GM19467 (cell line): ENCODE measurements at regions not wholly inside any gene's neighbourhood (a gene's known extent, or its start where the extent isn't known, plus 50 kb on each side); places are given as distances from the start of the nearest gene placed in this dataset.
"Not testable (repeated sequence)": the region's sequence is repeated elsewhere in the genome, so short reads cannot be mapped to it uniquely, and the experiment has no call there.

Source experiments
- ATAC-seq: cut with Tn5 transposase; IDR thresholded peaks from one replicate; pipeline ENCODE4 v1.9.1; 2021; ENCODE audit warnings: mild to moderate bottlenecking, moderate library complexity; ENCODE audit not compliant: unreplicated experiment

DNA sequence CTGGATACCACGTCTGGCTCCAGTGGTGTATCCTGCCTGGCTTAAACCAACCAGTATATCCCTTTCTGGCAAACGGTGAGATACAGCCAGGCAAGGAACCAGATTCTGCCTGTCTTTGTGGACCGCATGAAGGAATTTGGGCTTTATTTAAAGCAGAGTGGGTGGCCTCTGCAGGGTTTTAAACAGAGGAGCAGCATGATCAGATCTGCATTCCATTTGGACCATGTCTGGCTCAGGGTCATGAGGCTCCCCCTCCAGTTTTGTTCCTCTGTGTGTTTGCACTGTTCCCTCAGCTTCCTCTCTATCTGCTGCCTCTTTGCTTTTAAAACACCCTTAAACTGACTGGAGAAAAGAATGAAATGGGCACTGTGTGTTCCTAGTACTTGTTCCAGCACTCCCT is 195.0 kb downstream of the GIPC2 start:
- ATAC-seq: no peak

DNA sequence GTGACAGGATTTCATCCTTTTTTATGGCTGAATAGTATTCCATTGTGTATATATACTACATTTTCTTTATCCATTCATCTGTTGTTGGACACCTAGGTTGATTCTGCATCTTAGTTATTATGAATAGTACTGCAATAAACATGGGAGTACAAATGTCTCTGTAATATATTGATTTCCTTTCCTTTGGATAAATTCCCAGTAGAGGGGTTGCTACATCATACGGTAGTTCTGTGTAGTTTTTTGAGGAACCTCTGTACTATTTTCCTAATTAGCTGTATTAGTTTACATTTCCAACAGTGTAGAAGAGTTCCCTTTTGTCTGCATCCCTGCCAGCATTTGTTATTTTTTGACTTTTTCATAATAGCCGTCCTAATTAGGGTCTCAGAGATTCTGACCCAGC is 201.3 kb downstream of the GIPC2 start:
- ATAC-seq: no peak

DNA sequence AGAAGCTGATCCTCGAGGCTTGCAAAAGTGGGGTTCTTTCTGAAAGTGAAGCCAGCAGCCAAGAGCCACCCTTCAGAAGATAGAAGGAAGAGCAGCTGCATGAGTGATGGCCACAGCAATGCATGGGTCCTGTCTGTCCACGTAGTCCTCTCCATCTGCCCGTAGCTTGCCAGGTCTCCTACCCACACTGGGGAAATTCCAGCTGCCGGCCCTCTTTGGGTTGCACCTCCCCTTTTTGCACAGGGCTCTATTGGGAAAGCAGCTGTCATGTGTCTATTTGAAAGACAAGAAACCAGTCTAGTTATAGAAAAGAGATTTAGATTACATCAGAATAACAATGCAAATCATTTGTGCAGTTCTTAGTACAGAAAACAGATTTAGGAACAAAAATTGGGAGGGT is 204.4 kb downstream of the GIPC2 start:
- no peak for ATAC-seq

DNA sequence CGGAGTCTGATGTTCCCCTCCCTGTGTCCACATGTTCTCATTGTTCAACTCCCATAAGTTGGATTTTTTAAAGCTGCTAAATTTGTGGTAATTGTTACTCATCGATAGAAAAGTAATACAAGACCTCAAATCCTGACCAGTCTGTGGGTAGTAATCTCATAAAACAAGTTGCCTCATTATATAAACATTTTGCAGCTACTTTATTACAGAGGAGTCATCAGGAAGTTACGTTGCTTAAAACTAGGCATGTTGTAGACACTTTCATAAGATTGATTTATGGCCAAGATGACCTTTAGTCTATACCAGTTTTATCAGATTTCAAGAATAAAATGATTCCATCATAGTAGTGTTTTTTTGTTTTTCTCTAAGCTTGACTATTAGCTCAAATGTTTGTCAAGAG is 208.8 kb downstream of the GIPC2 start:
- ATAC-seq: no peak

DNA sequence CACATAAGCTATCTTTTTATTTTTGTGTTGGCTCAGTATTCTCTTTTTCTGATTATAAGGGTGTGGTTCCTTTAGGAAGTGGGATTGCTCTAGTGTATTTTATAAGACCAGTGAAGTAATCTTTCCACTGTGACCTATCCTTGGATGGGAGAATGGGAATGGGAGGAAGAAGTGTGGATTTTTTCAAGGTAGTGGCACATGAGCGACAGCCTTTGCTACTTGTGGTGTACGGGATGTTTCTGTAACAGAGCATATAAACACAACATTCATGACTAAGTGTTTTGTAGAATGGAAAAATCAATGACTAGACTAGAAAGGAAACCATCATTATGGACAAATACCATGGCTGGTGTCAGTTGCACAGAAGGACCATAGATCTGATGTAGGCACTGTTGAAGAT is 209.6 kb downstream of the GIPC2 start:
- ATAC-seq: no peak

DNA sequence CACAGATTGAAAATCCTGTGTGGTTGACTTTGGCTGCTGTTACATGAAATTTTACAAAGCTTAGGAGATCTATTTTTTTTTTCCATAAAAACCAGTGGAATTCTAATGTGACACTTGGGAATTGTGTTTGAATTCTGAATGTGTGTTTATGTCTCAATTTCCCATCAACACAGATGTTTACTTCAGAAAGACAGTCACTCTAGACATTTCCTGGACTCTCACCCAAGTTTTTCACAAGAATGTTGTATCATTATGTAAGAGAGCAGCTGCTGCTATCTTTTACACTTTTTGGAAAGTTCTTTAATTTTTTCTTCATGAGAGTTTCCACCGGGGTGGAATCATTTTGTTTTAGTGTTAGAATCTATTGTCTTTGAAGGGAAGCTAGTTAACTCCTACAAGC is 210.1 kb downstream of the GIPC2 start:
- ATAC-seq: no peak

DNA sequence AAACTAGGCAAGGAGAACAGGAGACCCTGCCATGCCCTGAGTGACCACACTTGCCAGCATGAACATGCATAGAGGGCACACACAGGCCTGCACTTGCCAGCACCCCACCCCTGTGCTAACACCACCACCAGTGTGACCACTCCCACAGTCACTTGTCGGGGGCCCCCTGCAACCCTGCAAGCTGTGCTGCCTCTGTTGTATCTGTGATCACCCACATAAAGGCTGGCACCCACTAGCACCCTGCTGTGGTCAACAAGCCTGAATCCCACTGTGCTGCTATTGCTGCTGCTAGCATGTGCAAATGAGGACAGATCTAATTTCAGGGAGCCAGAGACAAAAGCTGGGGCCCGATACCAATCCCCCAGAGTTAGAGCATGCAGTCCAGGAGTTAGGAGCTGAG is 217.7 kb downstream of the GIPC2 start:
- ATAC-seq: no peak

DNA sequence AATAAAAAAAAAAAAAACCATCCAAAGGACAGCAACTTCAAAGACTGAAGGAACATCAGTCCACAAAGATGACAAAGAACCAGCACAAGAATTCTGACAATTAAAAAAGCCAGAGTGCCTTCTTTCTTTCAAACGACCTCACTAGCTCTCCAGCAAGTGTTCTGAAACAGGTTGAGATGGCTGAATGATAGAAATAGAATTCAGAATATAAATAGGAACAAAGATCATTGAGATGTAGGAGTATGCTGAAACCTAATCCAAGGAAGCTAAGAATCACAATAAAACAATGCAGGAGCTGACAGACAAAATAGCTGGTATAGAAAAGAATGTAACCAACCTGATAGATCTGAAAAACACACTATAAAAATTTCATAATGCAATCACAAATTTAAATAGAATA is 218.2 kb downstream of the GIPC2 start:
- no peak for ATAC-seq

DNA sequence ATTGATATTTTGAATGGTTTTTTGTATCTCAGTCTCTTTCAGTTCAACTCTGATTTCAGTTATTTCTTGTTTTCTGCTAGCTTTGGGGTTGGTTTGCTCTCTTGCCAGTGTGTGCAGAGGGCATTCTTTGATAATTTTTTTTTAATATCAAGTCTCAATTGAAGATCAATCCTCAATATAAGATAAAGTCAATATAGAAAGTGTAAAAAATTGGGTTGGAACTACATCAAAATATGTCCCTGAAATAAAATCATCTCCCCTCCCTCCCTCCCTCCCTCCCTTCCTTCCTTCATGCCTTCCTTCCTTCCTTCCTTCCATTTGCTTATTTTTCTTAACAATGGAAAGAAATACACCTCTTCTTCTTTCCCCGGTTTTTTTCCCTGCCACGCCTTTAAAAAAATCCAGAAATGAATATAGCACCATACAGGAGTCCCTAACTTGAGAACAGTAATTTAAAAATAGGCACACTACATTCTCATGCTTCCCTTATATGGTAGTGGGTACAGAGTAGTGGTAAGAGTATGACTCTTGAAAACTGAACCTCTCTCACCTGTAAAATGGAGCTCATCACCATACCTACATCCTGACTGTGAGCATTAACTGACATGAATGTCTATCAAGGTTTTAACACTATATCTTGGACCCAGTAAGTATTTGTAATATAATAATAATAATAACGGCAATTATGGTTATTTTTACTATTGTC is 221.9 kb downstream of the GIPC2 start:
- ATAC-seq: no peak

DNA sequence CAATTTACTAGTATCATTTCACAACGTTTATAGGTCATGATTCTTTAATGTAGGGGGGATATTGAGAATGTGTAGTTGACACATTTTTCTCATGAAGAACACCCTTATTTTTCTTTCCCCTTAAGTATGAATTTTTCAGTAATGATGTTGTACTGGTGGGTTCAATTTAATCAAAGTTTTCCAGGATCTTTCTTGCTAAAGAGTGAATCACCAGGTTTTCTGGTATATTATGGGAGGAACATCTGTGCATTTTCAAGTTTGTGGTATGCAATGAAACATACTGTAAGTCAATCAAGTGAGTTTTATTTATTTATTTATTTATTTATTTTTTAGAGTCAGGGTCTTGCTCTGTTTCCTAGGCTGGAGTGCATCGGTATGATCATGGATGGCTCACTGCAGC is 221.2 kb upstream of the PTGFR start:
- ATAC-seq: no peak

DNA sequence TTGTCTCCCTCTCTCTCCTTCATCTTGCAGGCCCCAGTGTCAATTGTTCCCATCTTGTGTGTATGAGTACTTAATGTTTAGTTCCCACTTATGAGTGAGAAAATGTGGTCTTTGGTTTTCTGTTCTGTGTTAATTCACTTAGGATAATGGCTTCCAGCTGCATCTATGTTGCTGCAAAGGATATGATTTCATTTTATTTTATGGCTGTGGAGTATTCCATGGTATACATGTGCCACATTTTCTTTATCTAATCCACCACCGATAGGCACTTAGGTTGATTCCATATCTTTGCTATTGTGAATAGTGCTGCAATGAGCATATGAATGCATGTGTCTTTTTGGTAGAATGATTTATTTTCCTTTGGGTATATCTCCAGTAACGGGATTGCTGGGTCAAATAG is 219.4 kb upstream of the PTGFR start:
- ATAC-seq: not testable (repeated sequence)

DNA sequence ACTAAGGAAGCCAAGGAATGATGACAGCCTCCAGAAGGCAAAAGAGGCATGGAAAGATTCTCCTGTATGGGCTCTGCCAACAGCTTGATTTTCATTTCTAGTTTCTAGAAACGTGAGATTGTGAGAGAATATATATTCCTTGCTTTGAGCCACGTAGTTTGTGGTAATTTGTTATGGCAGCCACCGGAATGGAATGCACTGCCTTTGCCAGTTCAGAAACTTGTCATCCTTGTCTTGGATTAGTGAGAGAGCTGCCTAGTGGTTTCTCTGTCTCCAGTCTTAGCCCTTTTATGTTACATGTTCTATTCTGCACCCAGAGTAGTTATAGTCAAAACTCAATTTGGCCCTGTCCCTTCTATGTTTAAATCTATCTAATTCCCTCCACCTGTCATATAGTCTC is 216.0 kb upstream of the PTGFR start:
- ATAC-seq: no peak

DNA sequence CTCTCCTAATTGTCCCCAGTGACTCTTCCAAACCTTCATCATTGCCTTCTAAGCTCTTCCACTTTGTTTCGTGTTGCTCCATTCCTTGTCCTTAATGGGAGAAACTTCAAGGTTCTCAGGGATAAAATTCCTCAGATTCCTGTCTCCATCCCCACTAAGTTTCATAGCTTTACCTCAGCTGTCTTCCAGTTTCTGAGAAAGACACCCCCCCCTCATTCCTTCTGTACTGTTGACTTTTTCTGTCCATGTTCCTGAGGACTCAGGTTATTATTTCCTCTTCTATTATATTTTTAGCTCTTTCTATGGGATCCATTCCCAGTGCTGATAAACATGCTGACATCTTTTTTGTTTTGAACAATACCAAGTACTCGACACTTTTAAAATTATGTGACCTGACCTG is 215.3 kb upstream of the PTGFR start:
- no peak for ATAC-seq

DNA sequence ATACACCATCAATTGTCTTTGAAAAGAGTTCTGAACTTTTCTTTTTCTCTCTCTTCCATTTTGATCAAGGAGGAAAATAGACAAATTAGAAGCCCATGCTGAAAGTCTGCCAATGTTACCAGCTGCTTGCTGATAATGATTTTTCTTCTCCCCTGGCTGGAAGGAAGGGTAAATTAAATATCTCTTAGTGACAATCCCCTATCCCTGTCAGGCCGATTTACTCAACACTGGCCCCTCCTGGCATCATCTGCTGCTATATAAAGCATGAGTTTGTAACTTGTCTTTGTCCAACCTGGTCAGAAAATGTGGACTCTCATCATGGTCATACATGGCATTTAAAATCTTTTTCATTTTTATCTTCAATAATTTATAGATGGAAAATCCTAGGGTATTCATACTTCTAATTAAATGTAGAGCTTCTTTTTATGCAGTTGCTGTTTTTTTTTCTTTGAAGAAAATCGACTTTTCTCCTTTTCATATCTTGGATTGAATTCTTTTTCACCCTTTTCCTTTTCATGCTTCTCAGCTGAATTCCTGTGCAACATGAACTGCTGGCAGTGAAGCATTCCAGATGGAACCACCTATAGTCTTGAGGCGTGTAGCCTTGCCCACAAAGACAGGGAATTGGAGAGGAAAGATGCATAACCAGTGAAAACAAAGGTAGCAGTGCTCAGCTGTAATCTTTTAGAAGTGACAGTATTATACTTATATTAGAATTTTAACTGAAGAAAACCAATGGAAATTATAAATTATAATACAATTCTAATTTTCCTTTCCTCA is 214.7 kb upstream of the PTGFR start:
- ATAC-seq: no peak

DNA sequence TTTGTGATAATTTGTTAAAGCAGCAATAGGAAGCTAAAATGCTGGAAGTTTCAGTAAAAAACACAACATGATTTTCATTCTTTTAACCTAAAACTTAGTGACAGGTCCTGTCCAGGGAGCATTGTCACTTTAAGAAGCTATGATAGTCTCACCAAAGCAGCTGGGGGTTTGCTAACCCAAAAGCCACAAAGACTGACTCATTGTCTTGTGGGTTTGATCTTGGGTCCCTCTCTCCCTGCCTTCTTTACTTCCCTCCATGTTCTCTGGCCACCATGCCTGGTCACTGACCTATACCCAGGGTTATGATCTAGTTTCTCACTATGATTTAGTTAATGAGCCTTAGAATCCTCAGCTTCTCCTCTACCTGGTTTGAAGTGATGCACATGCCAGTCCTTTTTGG is 213.5 kb upstream of the PTGFR start:
- ATAC-seq: peak; percentile 53

DNA sequence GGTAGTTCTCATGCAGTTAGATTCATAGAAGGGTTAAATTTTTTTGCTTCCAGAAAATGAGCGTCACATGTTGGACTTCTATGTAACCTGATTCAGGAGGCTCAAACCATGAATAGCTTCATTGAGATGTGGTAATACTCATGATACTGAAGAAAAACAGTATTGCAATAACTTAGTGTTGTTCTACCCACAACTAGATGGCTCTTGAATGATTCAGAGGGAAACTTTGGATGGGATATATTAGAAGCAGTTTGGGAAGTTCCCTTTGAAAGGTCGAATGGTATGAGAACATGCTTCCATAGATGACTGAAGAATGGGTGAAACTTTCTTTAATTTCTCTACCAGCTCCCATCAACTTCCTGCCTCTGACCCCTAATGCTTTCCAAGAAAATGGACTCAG is 211.7 kb upstream of the PTGFR start:
- ATAC-seq: no peak

DNA sequence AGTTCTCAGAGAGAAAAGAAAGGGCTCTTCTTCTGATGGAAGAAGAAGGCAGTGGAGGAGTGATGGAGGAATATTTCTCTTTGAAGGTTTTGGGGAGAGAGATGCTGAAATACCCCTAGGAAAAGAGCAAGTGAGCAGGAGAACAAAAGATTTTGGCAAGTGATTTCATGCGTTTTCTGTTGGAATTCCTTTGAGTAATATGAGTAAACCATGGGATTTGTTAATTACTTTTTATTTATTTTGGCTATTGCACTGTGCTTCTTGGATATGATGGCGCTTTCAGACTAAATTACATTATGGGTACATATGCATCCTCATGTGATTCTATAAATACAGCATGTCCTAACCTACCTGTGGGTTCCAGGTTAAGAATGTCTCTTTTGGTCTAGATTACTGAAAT is 210.1 kb upstream of the PTGFR start:
- ATAC-seq: no peak

DNA sequence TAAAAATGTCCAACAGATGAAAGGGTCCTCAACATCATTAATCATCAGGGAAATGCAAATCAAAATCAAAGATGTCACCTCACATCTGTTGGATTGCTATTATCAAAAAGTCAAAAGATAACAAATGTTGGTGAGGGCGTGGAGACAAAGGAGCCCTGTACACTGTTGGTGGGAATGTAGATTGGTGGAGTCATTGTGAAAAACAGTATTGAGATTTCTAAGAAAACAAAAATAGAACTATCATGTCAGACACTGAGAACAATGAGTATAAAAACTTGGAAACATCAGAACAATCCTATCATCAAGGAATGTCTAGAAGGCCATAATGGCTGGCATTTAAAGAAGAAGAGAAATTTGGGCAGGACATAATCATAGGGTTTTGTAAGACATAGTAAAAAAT is 209.2 kb upstream of the PTGFR start:
- no peak for ATAC-seq

DNA sequence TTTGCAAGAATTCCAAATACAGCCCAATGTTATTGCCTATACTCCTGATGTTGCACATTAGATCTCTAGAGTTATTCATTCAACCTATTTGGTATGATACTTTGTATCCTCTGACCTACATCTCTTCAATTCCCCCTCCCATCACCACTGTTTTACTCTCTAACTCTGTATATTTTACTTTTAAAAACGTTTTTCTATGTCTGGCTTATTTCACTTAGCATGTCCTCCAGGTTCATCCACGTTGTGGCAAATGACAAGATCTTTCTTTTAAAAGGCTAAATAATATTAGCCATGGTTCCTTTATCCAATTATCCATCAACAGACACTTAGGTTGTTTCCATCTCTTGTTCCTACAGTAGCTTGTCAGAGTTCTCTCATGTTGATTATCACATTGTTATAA is 207.1 kb upstream of the PTGFR start:
- ATAC-seq: no peak

DNA sequence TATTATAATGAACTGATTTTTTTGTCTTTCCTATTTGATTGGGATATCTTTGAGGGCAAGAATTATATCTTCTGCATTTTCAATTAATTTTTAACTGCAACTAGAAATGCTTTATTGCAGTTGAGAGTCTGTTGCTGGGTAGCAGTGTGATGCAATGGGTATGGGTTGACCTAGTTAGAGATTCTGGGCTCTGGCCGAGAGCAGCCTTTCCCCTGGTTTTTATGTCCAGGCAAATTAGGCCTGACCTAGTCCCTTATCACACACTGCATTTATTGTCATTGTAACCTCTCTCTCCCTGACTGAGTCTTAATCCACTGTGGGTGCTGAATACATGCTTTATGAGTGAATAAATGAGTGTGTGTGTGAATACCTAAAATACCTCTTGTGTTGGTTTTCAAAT is 206.4 kb upstream of the PTGFR start:
- ATAC-seq: no peak

DNA sequence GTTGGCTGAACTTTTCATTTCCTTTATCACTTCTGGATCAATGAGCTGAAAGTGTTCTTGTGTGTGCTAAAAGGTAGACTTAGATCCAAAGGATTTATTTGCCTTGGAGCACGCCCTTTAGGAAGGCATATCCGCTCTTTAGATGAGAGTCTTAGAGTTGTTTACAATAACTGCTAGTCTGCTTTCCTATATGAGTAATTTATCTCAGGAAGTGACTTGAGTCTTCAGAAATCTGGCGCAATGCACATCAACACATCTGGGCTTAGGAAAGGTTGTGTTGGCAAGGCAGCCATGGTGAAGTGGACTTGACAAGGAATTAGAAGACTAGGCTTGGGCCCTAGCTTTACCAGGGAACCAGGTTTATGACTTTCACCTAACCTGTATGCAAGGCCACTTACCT is 204.1 kb upstream of the PTGFR start:
- no peak for ATAC-seq

DNA sequence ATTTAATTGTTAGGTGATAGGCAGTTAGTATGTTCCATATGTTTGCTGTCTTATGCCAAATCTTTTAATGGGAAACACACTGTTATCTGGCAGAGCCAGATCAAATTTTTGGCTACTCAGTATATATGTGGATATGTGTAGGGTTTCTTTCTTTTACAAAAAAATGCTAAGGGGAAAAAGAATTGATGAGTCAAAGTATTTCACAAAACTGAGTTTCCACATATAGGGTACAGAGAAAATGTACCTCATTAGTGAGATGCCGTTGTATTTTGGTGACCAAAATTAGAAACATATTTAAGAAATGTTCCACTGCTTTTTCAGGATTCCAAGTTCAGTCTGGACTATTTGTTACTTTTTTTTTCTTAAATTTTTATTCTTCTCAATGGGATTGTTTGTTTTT is 201.2 kb upstream of the PTGFR start:
- ATAC-seq: no peak

DNA sequence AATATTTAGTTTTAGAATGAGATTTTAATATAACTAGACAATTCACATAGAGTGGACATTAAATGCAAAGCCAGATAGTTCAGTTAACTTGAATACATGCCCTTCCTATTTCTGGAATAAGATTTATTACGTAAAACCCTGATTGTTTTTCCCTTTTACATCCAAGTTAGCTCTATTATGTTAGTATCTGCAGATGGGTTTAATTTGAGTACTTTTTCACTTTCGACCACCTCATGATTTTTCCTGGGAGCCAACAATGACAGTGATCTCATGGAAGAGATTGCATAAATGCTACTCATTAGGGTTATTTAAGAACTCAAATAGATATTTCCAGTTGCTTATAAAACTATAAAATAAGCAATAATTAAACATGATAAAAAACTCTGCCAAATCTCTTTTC is 199.4 kb upstream of the PTGFR start:
- ATAC-seq: no peak
